Hematopoietic multipotent progenitor cell (in vitro differentiated cells): ENCODE measurements at regions not wholly inside any gene's neighbourhood (a gene's known extent, or its start where the extent isn't known, plus 50 kb on each side); places are given as distances from the start of the nearest gene placed in this dataset.
"Not testable (repeated sequence)": the region's sequence is repeated elsewhere in the genome, so short reads cannot be mapped to it uniquely, and the experiment has no call there.

Experiments
- DNase-seq, 3 donors: peaks; one replicate each; pipeline ENCODE4 v3.0.0-alpha.2; 2011 to 2015; ENCODE audit warnings: low read depth in 2 of 3, low spot score in 2 of 3

GRCh38 chr2:89831641-89832498, 1140.4 kb downstream of the RPIA start:
- DNase-seq, result no peak

- peak in 1 of 3 donors; percentile 21 for DNase-seq
These were observed 1141.8 kb downstream of the RPIA start for GRCh38 chr2:89833116-89833779.

GRCh38 chr2:89833780-89834117, 1142.3 kb downstream of the RPIA start:
- DNase-seq, result peak in 1 of 3 donors; percentile 38

GRCh38 chr2:89834306-89834705, 1142.8 kb downstream of the RPIA start:
- no peak for DNase-seq

GRCh38 chr2:89836326-89836725, 1144.9 kb downstream of the RPIA start:
- DNase-seq, result peak in 1 of 3 donors; percentile 49

DNA sequence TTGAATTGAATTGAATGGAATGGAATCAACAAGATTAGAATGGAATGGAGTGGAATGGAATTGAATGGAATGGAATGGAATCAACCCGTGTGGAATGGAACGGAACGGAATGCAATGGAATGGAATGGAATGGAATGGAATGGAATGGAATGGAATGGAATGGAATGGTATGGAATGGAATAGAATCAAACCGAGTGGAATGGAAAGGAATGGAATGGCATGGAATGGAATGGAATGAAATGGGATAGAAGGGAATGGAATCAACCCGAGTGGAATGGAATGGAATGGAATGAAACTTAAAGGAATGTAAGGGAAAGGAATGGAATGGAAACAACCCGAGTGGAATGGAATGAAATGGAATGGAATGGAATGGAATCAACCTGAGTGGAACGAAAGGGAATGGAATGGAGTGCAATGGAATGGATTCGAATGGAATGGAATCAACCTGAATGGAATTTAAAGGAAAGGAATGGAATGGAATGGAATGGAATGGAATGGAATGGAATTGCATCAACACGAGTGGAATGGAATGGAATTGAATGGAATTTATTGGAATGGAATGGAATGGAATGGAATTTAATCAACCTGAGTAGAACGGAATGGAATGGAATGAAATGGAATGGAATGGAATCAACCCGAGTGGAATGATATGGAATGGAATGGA, 1146.6 kb downstream of the RPIA start:
- no peak for DNase-seq

DNA sequence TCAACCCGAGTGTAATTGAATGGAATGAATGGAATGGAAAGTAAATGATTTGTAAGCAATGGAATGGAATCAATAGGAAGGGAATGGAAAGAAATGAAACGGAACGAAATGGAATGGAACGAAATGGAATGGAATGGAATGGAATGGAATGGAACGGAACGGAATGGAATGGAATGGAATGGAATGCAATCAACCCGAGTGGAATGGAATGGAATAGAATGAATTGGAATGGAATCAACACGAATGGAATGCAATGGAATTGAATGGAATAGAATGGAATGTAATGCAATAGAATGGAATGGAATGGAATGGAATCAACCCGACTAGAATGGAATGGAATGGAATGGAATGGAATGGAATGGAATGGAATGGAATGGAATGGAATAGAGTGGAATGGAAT, 1148.7 kb downstream of the RPIA start:
- peak in 1 of 3 donors; percentile 10 for DNase-seq

GRCh38 chr2:89840781-89841475, 1149.5 kb downstream of the RPIA start:
- not testable (repeated sequence) for DNase-seq

GRCh38 chr2:89841476-89841840, 1150.0 kb downstream of the RPIA start:
- DNase-seq, result no peak

GRCh38 chr2:89842180-89842908, 1150.9 kb downstream of the RPIA start:
- DNase-seq, result no peak

DNA sequence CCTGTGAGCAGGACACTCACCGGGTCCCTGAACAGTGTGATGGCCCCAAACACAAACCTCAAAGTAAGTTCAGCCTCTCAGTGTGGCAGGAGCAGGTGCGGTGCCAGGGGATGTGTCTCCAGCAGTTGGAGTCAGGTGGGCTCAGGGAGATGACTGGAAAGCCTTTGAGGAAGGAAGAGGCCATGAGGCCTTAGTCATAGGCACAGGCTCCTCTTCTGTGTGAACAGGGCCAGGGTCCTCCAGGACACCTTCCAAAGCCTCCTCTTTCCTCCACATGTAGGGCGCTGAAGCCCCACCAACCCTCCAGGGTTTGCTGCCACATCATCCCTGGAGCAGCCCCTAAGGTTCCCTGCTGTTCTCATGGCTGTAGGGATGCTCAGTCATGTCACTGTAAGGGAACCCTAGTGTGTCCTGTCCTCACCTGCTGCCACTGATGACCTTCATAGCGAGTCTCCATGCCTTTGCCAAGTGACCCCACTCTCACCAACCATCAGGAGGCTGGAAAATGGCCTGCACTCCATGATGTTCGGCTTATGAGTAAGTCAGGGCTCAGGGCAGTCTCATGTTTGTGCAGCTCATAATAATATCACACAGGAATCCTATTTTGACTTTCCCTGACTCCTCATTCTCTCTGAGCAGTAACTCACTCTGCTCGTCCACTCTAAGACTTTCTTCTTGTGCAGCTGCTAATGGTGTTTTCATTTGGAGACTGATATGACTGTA, 1152.9 kb downstream of the RPIA start:
- DNase-seq, result no peak

DNA sequence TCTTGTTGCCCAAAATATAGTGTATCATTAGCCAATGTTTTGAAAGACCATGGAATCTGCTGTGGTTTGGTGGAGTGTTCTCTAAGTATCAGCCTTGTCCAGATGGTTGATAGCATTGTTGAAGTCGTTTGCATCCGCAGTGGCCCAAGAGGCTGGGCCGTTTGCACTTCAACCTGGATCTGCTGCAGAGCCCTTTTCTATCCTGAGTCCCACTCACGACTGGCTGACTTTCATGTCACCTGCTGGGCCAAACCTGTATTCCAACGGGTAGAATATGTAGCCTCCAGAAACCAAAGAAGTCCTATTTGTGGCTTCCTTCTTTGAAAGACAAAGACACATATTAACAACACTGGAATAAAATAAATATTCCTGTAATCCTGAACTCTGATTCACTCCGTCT, 1154.1 kb downstream of the RPIA start:
- DNase-seq, result no peak

DNA sequence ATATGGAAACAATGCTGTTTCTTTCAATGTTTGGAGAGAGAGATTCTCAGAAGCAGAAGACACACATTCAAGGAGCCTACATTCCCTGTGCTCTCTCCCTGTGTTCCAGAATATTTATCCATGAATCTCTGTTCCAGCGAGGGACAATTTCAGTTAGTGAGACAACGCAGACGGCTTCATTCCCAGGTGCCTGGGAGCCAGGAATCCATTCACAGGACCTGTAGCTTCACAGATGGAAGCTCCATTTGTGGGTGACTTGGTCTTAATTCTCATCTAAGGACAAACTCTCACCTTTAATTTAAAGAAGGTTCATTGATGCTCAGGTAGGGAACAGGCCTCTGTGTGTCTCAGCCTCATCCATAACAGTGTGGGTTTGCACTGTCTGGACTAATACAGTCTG, 1156.6 kb downstream of the RPIA start:
- no peak for DNase-seq

- DNase-seq, result no peak
These were observed 1157.4 kb downstream of the RPIA start for GRCh38 chr2:89848763-89849368.

DNA sequence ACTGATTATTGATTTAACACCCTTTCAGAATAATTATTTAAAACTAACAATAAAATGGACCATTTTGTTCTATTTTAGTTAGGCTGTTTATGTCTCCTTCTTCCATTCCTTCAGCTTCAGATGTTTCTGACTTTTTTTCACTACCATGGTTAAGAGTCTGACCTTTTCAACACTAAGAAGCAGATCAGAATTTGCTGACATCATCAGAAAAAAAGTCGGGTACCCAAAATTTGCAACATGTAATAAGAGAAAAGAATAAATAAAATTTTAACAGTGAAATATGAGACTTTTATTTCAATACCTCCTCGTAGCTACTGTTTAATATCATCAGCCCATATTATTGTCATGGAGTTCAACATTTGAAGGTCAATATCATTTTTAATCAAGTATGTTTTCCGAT, 1158.3 kb downstream of the RPIA start:
- no peak for DNase-seq

DNA sequence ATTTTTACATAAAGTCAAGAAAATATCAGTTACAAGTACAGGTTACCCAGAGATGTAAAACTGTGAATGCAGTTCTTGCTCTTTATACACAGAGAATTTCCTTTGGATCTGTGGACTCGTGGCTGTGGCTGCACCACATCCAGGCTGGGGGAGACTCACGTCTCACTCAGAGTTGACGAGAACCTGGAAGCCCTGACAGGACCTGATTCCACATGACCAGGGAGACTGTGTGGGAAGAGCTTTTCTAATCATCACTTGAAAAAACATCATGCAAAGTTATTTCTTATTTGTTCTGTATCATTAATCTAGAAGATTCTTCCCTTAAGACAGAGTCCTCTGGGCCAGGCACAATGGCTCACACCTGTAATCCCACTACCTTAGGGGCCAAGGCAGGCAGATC, 1159.0 kb downstream of the RPIA start:
- no peak for DNase-seq

- DNase-seq, result no peak
These were observed 1159.6 kb downstream of the RPIA start for GRCh38 chr2:89850881-89851582.

- DNase-seq, result no peak
These were observed 1160.1 kb downstream of the RPIA start for GRCh38 chr2:89851583-89851905.

DNA sequence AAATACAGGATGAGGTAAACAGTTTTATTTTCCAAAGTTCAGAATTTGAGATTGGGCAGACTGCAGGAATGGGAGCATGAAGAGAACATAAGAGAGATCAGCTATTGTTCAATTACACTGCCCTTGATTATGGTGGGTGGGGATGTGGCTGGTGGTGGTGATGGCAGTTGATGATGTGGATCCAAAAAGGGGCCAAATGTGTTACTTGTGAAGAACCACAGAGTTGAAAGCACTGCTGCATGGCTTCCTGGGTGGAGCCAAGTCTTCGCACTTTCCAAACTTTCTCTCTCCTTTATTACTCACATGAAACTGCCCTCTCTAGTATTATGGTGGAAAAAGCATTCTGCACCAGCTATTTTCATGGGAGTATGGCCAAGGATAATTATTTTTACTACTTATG, 1162.0 kb downstream of the RPIA start:
- DNase-seq, result not testable (repeated sequence)
